Right atrium auricular region (tissue), 2 donors: ENCODE measurements at regions not wholly inside any gene's neighbourhood (a gene's known extent, or its start where the extent isn't known, plus 50 kb on each side); places are given as distances from the start of the nearest gene placed in this dataset.

Experiments used
- DNase-seq: peaks from one replicate; pipeline ENCODE4 v3.0.0-alpha.2; 2019; ENCODE audit warnings: low spot score
- H3K27ac ChIP-seq, 2 donors: fragments of 200-600 bp; sonication (generic); 1 replicate in 1 of 2; 2 replicates in 1 of 2; pipeline ENCODE4 v1.5.1; 2016 to 2019
- H3K27me3 ChIP-seq, 2 donors: fragments of 200-600 bp; sonication (generic); one replicate each; pipeline versions ENCODE4 v1.5.1 to v1.6.0; 2017 to 2019
- H3K36me3 ChIP-seq: fragments of 200-600 bp; sonication (generic); one replicate; pipeline ENCODE4 v1.5.1; 2016
- H3K4me1 ChIP-seq, 2 donors: fragments of 200-600 bp; sonication (generic); one replicate each; pipeline versions ENCODE4 v1.5.1 to v1.6.0; 2017 to 2019
- H3K4me3 ChIP-seq, 2 donors: fragments of 200-600 bp; sonication (generic); 1 replicate in 1 of 2; 2 replicates in 1 of 2; pipeline ENCODE4 v1.5.1; 2017 to 2019; ENCODE audit warnings: mild to moderate bottlenecking in 1 of 2, moderate library complexity in 1 of 2
- H3K9me3 ChIP-seq, 2 donors: fragments of 200-600 bp; sonication (generic); one replicate each; pipeline ENCODE4 v1.5.1; 2019
- CTCF ChIP-seq, 2 donors: fragments of 200-600 bp; sonication (generic); IDR thresholded peaks; one replicate each; pipeline ENCODE4 v1.5.1; 2019; ENCODE audit warnings: antibody characterized with exemption in 2 of 2

GRCh38 chr10:59073456-59074053, 102.9 kb upstream of the PHYHIPL start:
- Histone ChIP-seq H3K9me3 (no peaks in the 10 kb centered on the region), H3K27ac (no peak overlapping the region), H3K4me1 (peaks cover 0 to 5% of the 10 kb centered on the region in 2 donors), H3K4me3 (no peak overlapping the region), H3K36me3 (no peaks in the 10 kb centered on the region), H3K27me3 (no peaks in the 10 kb centered on the region)
- DNase-seq = no peak
- no peak for TF ChIP-seq CTCF (IDR thresholded peaks at IDR 0.05)

- Histone ChIP-seq H3K27ac (no peak overlapping the region), H3K27me3 (no peaks in the 10 kb centered on the region), H3K9me3 (no peaks in the 10 kb centered on the region), H3K4me1 (peaks cover 0 to 23% of the 10 kb centered on the region in 2 donors), H3K36me3 (no peaks in the 10 kb centered on the region), H3K4me3 (no peak overlapping the region)
- TF ChIP-seq CTCF (IDR thresholded peaks at IDR 0.05) = no peak
- DNase-seq = no peak
These were observed 100.9 kb upstream of the PHYHIPL start for GRCh38 chr10:59075576-59075975.

- no peak for TF ChIP-seq CTCF (IDR thresholded peaks at IDR 0.05)
- Histone ChIP-seq H3K27me3 (no peaks in the 10 kb centered on the region), H3K27ac (no peak overlapping the region), H3K4me3 (no peak overlapping the region), H3K36me3 (no peaks in the 10 kb centered on the region), H3K4me1 (peaks cover 0 to 24% of the 10 kb centered on the region in 2 donors), H3K9me3 (no peaks in the 10 kb centered on the region)
- DNase-seq = no peak
These were observed 98.6 kb upstream of the PHYHIPL start for GRCh38 chr10:59077855-59078254.

- H3K9me3 ChIP-seq = no peaks in the 10 kb centered on the region
- H3K27ac ChIP-seq = peak overlapping the region; percentile 19 to 41
- TF ChIP-seq CTCF (IDR thresholded peaks at IDR 0.05) = no peak
- H3K36me3 ChIP-seq = no peaks in the 10 kb centered on the region
- H3K4me1 ChIP-seq = peaks cover 0 to 24% of the 10 kb centered on the region in 2 donors
- no peak overlapping the region for H3K4me3 ChIP-seq
- H3K27me3 ChIP-seq = no peaks in the 10 kb centered on the region
- no peak for DNase-seq
These were observed 97.5 kb upstream of the PHYHIPL start for GRCh38 chr10:59078978-59079377.

GRCh38 chr10:59079386-59080226, 96.8 kb upstream of the PHYHIPL start:
- Histone ChIP-seq H3K36me3 (no peaks in the 10 kb centered on the region), H3K9me3 (no peaks in the 10 kb centered on the region), H3K4me3 (no peak overlapping the region), H3K27me3 (no peaks in the 10 kb centered on the region), H3K4me1 (peaks cover 0 to 24% of the 10 kb centered on the region in 2 donors), H3K27ac (peak overlapping the region; percentile 29 to 51)
- DNase-seq = no peak
- TF ChIP-seq CTCF (IDR thresholded peaks at IDR 0.05) = no peak
